HepG2 (cell line): ENCODE measurements at regions not wholly inside any gene's neighbourhood (a gene's known extent, or its start where the extent isn't known, plus 50 kb on each side); places are given as distances from the start of the nearest gene placed in this dataset.

Experiments used
- ATAC-seq: fragments of 200-7000 bp; cut with Tn5 transposase; 3 replicates; pipeline ENCODE4 v1.9.1; 2020; ENCODE audit warnings: mild to moderate bottlenecking, moderate library complexity
- BruUV-seq: library from RNA; stranded (reverse); fragments of 400-500 nt; replicated peaks from 2 replicates; lab custom pipeline; 2021; lab: Mats Ljungman, UMichigan
- CTCF ChIA-PET: fragments of 300-600 bp; formaldehyde crosslinking; extraction: SDS; loops from one replicate; lab custom pipeline; 2021; ENCODE audit warnings: low total read pairs, inconsistent platforms, low intra/inter-chr PET ratio; lab: Yijun Ruan, JAX
- POLR2A ChIA-PET: fragments of 350-600 bp; sonication (Branson Sonifier 250); formaldehyde crosslinking; loops from one replicate; lab custom pipeline; 2020; ENCODE audit warnings: antibody characterized with exemption, inconsistent platforms; lab: Yijun Ruan, JAX
- DNase-seq: peaks from one replicate; pipeline ENCODE4 v3.0.0-alpha.2; 2015; ENCODE audit warnings: low spot score
- FAIRE-seq: peaks from 3 replicates; lab custom pipeline; 2011; peaks lifted over from hg19 to GRCh38; lab: Jason Lieb, UNC
- H2AFZ ChIP-seq: one replicate; pipeline ENCODE4 v1.6.1; 2011; ENCODE audit warnings: low read length, inconsistent platforms
- H3K27ac ChIP-seq: fragments of 300-600 bp; 3 replicates; pipeline ENCODE4 v1.8.0; 2011; ENCODE audit warnings: mixed run types, mild to moderate bottlenecking, mixed read lengths, low read length, inconsistent platforms; ENCODE audit not compliant: insufficient read depth; ENCODE audit errors: extremely low read length
- H3K27me3 ChIP-seq, 2 experiments: fragments of 200-600 bp in 1 of 2; 2 replicates in 1 of 2; 3 replicates in 1 of 2; pipeline versions ENCODE4 v1.6.0 to v1.8.0; 2011; ENCODE audit warnings: low read length in 2 of 2, mild to moderate bottlenecking in 2 of 2, moderate library complexity in 2 of 2, inconsistent platforms in 1 of 2; ENCODE audit not compliant: insufficient read depth in 2 of 2, control insufficient read depth in 1 of 2
- H3K36me3 ChIP-seq, 2 experiments: fragments of 200-600 bp in 1 of 2; replicated peaks in 1 of 2; 2 replicates in 1 of 2; 3 replicates in 1 of 2; pipeline versions ENCODE4 v1.5.1 to v1.8.0; 2011; ENCODE audit warnings: low read length in 2 of 2, inconsistent platforms in 1 of 2; ENCODE audit not compliant: insufficient read depth in 2 of 2, control insufficient read depth in 1 of 2
- H3K4me1 ChIP-seq: 2 replicates; pipeline ENCODE4 v1.5.1; 2012; ENCODE audit warnings: low read length, inconsistent platforms; ENCODE audit not compliant: insufficient read depth
- H3K4me2 ChIP-seq: 2 replicates; pipeline ENCODE4 v1.6.0; 2011; ENCODE audit warnings: low read depth, low read length, inconsistent platforms
- H3K4me3 ChIP-seq, 3 experiments: fragments of 200-600 bp in 1 of 3; sonication (generic), shearing (Covaris generic) in 1 of 3; replicated peaks in 1 of 3; 2 replicates each; pipeline ENCODE4 v1.5.1; 2011 to 2016; ENCODE audit warnings: low read length in 3 of 3, inconsistent platforms in 2 of 3, low read depth in 2 of 3, mild to moderate bottlenecking in 2 of 3, control low read depth in 1 of 3, mixed read lengths in 1 of 3; ENCODE audit not compliant: insufficient read depth in 1 of 3
- H3K79me2 ChIP-seq: one replicate; pipeline ENCODE4 v1.6.1; 2011; ENCODE audit warnings: low read length, inconsistent platforms; ENCODE audit not compliant: insufficient read depth
- H3K9ac ChIP-seq: 2 replicates; pipeline ENCODE4 v1.6.0; 2011; ENCODE audit warnings: mild to moderate bottlenecking, low read depth, low read length, inconsistent platforms; ENCODE audit not compliant: insufficient read depth
- H3K9me3 ChIP-seq: 2 replicates; pipeline ENCODE4 v1.5.1; 2012; ENCODE audit warnings: mild to moderate bottlenecking, low read length
- H4K20me1 ChIP-seq: 2 replicates; pipeline ENCODE4 v1.6.0; 2011; ENCODE audit warnings: inconsistent platforms, mild to moderate bottlenecking, low read length, moderate library complexity; ENCODE audit not compliant: insufficient read depth
- AGO2 ChIP-seq: fragments of 200-400 bp; formaldehyde crosslinking; optimal IDR thresholded peaks from 2 replicates; pipeline ENCODE3; 2017; ENCODE audit warnings: mild to moderate bottlenecking, low read depth, low read length, moderate library complexity
- ATF7 ChIP-seq, 2 experiments: fragments of 450-650 bp in 1 of 2; sonication (generic) in 1 of 2; formaldehyde crosslinking in 1 of 2; IDR thresholded peaks; 2 replicates each; pipeline versions ENCODE4 v1.4.0 to v1.6.1; 2016 to 2020; ENCODE audit warnings: antibody characterized with exemption in 1 of 2, mild to moderate bottlenecking in 1 of 2, missing genetic modification reagents in 1 of 2
- BRCA1 ChIP-seq: sonication (generic); formaldehyde crosslinking; IDR thresholded peaks from 2 replicates; pipeline ENCODE4 v1.4.0; 2020; ENCODE audit warnings: missing genetic modification reagents
- CEBPB ChIP-seq: IDR thresholded peaks from 2 replicates; pipeline ENCODE4 v1.6.1; 2011; ENCODE audit warnings: low read depth, low read length, improper control_type of control experiment, borderline replicate concordance
- ELF3 ChIP-seq: IDR thresholded peaks from 2 replicates; pipeline ENCODE4 v1.6.1; 2016; ENCODE audit warnings: missing genetic modification reagents, missing compliant biosample characterization
- MXD1 ChIP-seq: sonication (generic); formaldehyde crosslinking; IDR thresholded peaks from 2 replicates; pipeline ENCODE4 v1.4.0; 2020; ENCODE audit warnings: mild to moderate bottlenecking, missing genetic modification reagents
- MZF1 ChIP-seq: sonication (generic); formaldehyde crosslinking; IDR thresholded peaks from 2 replicates; pipeline ENCODE4 v1.8.1; 2023; ENCODE audit warnings: mild to moderate bottlenecking, missing genetic modification reagents, borderline replicate concordance
- NFKBIZ ChIP-seq: IDR thresholded peaks from 2 replicates; pipeline ENCODE4 v1.6.1; 2018; ENCODE audit warnings: missing genetic modification reagents, missing compliant biosample characterization
- POGK ChIP-seq: sonication (generic); formaldehyde crosslinking; conservative IDR thresholded peaks from 2 replicates; pipeline ENCODE4 v1.8.0; 2022; ENCODE audit warnings: mild to moderate bottlenecking, moderate library complexity, missing genetic modification reagents
- SCMH1 ChIP-seq: sonication (generic); formaldehyde crosslinking; IDR thresholded peaks from 2 replicates; pipeline ENCODE4 v1.9.0; 2021; ENCODE audit warnings: missing genetic modification reagents, mild to moderate bottlenecking, borderline replicate concordance
- ZNF30 ChIP-seq: sonication (generic); formaldehyde crosslinking; IDR thresholded peaks from 2 replicates; pipeline ENCODE4 v1.5.0; 2020; ENCODE audit warnings: mild to moderate bottlenecking, missing genetic modification reagents
- ZNF414 ChIP-seq: sonication (generic); formaldehyde crosslinking; IDR thresholded peaks from 2 replicates; pipeline ENCODE4 v1.5.0; 2020; ENCODE audit warnings: missing genetic modification reagents
- ZNF670 ChIP-seq: sonication (generic); formaldehyde crosslinking; IDR thresholded peaks from 2 replicates; pipeline ENCODE4 v1.8.0; 2022; ENCODE audit warnings: mild to moderate bottlenecking, missing genetic modification reagents, borderline replicate concordance
- WGBS: methylation state at CpG from one replicate; pipeline ENCODE4 v1.1.6; 2017; ENCODE audit warnings: low lambda C conversion rate; 5-methylcytosine and 5-hydroxymethylcytosine counted together
- in situ Hi-C: cut with HindIII; loops from 2 replicates; pipeline ENCODE4 v1.10.0; 2017; ENCODE audit warnings: low pct_unique_long_range_greater_than_20kb; ENCODE audit not compliant: extremely low pct_ligation_motif_present
- intact Hi-C: fragments of 100-400 bp; cut with micrococcal nuclease; formaldehyde crosslinking; loops from one replicate; pipeline ENCODE4 v1.10.0; 2022; ENCODE audit not compliant: unreplicated experiment

GRCh38 chr2:160868891-160869290 is 291.3 kb upstream of the TANK start (continued):
- TF ChIP-seq POGK (no peak), ZNF414 (no peak), MZF1 (no peak), BRCA1 (CRISPR knock-in tag) (no peak), SCMH1 (CRISPR knock-in tag) (no peak), ELF3 (no peak), NFKBIZ (CRISPR knock-in tag) (no peak), AGO2 (no peak), ZNF670 (CRISPR knock-in tag) (no peak)

GRCh38 chr2:160869411-160869810 is 290.8 kb upstream of the TANK start:
- Histone ChIP-seq H2AFZ (no peak overlapping the region), H4K20me1 (no peaks in the 10 kb centered on the region), H3K9me3 (no peaks in the 10 kb centered on the region), H3K36me3 (no peaks in the 10 kb centered on the region), H3K27ac (no peak overlapping the region), H3K4me1 (no peaks in the 10 kb centered on the region), H3K9ac (no peak overlapping the region), H3K4me3 (no peak overlapping the region), H3K4me2 (no peak overlapping the region), H3K79me2 (no peaks in the 10 kb centered on the region), H3K27me3 (no peaks in the 10 kb centered on the region)
- WGBS, result 8% methylated on average over 2 of the region's 2 CpGs
- FAIRE-seq, result no peak
- ATAC-seq, result no peak
- no peak for DNase-seq
- peak; percentile 60 for TF ChIP-seq ATF7 (IDR thresholded peaks at IDR 0.05)
- no peak for TF ChIP-seq ATF7 (CRISPR knock-in tag; IDR thresholded peaks at IDR 0.05)
- TF ChIP-seq ZNF30, result no peak
- TF ChIP-seq CEBPB, result peak; percentile 71; the same call in 1 of the 2 replicates
- TF ChIP-seq MXD1, result no peak
- ChIA-PET CTCF (no interaction called here), POLR2A (no interaction called here)
- intact Hi-C loops, result loop anchor here (5.0 kb wide), 1 partner anchor 1472 kb away; no protein-coding TSS in a partner anchor
- no TSS peak for BruUV-seq
- in situ Hi-C loops, result no loop called here
